HG02588 (cell line): ENCODE measurements at regions not wholly inside any gene's neighbourhood (a gene's known extent, or its start where the extent isn't known, plus 50 kb on each side); places are given as distances from the start of the nearest gene placed in this dataset.
"Not testable (repeated sequence)": the region's sequence is repeated elsewhere in the genome, so short reads cannot be mapped to it uniquely, and the experiment has no call there.

ENCODE experiments used
- ATAC-seq: cut with Tn5 transposase; IDR thresholded peaks from one replicate; pipeline ENCODE4 v1.9.1; 2021; ENCODE audit warnings: mild to moderate bottlenecking, moderate library complexity; ENCODE audit not compliant: unreplicated experiment

DNA sequence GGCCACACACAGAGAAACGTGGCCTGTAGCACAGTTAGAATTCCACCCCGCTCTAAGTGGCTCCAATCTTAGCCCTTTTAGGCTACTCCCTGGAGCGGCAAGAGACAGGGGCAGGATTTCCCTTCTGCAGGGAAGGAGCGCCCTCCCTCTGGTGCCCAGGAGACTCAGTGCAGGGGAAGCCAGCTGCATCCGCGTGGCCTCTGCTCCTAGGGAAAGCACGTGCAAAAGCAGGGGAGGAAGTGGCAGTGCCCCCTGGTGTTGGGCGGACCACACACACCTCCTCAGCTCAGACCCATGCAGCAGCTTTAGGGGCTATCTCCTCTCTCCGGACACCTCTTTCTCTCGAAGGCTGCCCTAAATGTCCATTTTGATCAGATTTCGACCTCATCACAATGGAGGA is 50.0 kb downstream of the SPRING1 start:
- no peak for ATAC-seq

DNA sequence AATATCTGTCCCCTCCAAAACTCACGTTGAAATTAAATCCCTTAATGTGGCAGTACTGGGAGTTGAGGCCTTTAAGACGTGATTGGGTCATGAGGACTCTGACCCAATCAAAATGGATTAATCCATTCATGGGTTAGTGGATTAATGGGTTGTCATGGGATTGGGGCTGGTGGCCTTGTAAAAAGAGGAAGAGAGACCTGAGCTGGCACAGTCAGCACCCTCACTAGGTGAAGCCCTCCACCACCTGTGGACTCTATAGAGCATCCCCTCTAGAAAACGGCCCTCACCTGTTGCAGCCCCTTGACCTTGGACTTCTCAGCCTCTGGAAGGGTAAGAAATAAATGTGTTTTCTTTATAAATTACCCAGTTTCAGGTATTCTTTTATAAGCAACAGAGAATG is 53.0 kb downstream of the SPRING1 start:
- no peak for ATAC-seq

DNA sequence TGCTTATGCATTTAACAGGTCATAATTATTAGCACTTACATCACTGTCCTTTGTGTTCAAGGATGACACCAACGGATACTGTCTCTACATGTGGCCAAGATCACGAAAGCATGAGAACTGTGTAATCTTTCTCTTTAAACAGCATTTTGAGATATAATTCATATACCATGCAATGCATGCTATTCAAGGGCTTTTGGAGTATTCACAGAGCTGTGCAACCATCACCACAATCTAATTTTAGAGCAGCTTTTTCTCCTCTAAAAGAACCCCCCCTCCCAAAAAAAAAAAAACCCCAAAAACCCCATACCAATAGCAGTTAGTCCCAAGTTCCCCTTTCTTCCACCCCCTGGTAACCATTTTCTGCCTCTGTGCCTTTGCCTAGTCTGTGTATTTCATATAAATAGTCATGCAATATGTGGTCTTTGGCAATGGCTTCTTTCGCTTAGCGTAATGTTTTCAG is 60.6 kb downstream of the SPRING1 start:
- no peak for ATAC-seq

DNA sequence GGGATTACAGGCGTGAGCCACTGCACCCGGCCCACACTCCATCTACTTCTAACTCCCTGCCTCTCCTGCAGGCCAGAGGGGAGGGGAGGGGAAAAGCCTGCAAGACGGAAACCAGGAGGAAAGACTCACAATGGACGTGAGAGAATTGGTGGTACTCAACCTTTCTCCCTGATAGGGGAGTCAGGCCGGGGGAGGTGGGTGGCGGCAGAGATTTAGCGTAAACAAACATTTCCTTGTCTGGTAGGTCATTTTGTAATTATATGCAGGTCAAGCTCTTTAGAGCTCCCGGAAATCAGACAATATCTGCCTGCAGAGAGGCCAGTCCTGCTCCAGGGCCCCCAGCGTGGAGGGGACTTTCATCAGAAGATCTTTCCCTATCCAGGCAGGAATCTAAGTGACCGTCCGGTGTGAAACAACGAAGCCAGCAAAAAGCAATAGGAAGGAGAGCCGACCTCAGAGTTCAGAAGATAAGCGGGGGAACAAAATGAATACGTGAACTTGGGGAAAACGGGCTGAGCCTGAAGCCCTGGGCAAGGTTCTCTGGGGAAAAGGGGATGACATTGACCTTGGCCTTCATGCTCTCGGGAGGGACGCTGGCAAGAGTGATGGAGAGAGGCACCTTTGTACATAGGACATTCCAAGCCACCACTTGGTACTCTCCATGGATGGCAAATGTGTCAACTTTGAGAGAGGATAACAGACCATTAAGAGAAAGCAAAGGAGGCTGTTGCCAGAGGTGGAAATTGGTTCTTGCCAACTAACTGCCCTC is 62.3 kb downstream of the SPRING1 start:
- no peak for ATAC-seq

DNA sequence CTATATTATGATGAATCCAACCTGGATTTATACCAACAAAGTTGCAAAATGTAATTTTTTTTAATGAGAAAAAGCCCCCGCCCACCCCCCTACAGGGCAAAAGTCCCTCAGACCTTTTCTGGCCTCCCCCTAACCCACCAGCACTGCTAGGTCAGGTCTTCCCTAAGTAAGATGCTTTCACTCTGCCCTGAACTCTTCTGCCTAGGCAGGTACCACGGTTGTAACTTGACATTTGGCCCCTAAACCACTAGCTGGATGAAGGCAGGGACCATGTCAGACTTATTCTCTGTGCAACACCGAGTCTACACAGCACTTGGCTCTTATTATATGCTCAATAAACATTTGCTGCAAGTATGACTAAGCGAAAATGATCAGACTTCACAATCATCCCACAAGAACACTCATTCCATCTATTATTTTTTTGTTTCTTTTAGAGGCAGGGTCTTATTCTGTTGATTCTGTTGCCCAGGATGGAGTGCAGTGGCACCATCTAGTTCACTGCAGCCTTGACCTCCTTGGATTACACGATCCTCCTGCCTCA is 63.2 kb downstream of the SPRING1 start:
- no peak for ATAC-seq

DNA sequence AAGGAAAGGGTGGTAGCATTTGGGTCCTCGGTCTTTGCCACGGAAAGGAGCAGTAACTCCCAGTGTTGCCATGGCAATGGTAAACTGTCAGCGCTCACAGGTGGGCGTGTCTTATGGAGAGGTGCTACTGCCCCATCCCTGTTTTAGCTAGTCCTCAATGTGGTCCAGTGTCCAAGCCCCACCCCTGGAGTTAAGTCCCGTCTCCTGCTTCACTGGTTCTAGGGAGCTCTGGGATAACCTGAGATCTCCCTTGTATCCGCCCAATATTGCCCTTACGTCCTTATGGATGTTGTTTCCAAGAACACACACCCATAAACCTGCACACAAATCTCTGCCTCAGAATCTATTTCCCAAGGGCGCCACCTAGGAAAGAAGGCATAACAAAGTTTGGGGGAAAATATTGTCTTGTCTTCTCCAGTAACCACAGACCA is 64.2 kb downstream of the SPRING1 start:
- no peak for ATAC-seq

DNA sequence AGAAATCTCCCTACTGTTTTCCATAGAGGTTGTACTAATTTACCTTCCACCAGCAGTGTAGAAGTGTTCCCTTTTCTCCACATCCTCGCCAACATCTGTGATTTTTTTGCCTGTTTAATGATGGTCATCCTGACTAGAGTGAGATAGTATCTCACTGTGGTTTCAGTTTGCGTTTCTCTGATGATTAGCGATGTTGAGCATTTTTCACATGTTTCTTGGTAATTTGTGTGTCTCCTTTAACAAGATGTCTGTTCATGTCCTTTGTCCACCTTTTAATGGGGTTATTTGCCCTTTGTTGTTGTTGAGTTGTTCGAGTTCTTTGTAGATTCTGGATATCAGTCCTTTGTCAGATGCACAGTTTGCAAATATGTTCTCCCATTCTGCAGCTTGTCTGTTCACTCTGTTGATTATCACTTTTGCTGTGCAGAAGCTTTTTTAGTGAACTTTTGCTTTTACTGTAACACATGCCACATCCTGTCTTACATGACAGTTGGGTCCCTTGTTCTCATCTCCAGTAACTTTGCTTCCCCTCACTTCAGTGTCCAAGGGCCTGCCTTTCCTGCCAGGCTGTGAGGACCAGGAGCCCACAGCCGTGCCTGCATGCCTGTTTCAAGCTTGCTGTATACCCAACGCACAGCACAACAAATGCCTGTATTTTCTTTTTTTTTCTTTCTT is 64.9 kb downstream of the SPRING1 start:
- peak; percentile 50 for ATAC-seq

DNA sequence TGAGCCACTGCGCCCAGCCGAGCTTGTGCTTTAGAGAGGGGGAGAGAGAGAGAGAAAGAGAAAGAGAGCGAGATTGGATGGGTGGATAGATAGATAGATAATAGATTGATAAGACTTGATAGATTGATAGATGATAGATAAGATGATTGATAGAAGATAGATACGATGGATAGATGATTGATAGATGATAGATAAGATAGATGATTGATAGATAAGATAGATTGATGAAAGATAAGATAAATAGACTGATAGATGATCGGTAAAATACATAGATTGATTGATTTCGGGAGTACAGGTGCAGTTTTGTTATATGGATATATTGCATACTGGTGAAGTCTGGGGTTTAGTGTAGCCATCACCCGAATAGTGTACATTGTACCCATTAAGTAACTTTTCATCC is 65.9 kb downstream of the SPRING1 start:
- no peak for ATAC-seq

DNA sequence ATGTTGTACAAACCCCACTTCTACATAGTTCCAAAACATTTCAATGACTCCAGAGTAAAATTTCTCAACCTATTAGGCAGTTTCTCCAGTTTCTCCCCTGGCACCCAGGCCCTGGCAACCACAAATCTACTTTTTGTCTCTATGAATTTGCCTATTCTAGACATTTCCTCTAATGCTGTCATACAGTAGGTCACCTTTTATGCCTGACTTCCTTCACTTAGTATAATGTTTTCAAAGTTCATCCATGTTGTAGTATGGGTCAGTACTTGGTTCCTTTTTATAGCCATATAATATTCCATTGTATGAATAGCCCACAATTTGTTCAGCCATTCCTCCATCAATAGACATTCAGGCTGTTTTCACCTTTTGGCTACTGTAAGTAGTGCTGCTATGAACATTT is 67.0 kb downstream of the SPRING1 start:
- ATAC-seq: no peak

DNA sequence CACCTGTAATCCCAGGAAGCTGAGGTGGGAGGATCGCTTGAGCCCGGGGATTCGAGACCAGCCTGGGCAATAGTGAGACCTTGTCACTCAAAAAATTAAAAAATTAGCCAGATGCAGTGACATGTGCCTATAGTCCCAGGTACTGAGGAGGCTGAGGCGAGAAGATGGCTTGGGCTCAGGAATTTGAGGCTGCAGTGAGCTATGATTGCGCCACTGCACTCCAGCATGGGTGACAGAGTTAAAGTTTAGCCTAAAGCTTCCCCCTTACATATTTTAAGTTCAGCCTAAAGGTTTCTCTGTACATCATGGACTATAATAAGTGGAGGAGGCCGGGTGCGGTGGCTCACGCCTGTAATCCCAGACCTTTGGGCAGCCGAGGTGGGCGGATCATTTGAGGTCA is 70.1 kb downstream of the SPRING1 start:
- no peak for ATAC-seq

DNA sequence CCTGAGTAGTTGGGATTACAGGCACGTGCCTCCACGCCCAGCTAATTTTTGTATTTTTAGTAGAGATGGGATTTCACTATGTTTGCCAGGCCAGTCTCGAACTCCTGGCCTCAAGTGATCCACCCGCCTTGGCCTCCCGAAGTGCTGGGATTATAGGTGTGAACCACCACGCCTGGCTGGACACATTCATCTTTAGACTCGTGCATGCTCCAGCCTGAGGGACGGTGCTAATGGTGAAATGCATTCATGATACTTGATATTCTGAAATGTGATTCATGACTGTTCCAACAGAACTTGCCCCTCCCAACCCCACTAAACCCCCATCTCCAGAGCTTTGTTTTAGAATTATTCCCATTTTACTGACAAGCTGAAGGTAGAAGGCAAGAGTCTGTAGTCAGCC is 71.0 kb downstream of the SPRING1 start:
- not testable (repeated sequence) for ATAC-seq

DNA sequence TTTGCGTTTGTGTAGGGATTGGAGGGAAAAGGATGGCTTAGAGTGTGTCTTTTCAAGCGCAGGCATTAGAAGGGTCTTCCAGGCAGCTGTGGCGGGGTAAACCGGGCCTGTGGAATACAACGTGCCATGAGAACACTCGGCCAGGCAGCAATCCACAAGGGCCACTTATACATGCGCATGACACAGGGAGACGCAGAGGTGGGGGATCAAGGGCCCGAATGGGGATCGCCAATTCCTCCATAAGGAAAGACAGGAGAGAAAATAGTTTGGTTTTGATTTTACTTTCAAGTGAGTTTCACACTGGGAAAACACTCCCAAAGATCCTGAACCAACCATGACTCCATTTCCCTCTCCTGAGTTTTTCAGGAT is 71.6 kb downstream of the SPRING1 start:
- ATAC-seq: no peak

DNA sequence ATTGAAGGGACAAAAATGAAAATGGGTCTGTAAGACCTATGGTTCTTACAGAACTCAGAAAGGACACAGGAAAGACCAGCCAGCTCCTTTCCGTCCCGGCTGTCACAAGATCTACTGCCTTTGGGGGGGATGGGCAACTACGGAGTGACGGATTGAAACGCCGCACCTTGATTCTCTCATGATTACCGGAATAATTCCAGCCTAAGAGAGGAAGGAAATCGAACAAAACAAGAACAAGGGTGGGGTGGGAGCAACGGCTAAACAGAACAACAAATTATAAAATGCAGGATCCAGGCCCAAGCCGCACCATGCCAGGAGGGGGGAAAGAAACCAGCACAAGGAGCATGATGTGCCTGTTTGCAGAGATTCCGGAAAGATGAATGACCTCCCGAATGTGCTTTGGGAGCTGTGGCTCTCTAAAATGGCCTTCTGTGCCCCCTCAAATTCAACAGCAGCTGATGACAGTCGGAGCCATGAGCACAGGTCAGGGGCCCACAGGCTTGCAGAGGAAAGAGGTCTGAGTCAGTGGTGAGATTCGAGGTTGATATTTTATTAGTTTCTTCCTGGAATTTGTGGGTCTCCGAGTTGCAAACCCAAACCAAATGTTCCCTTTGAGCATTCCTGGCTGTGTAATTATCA is 72.1 kb downstream of the SPRING1 start:
- ATAC-seq: no peak

DNA sequence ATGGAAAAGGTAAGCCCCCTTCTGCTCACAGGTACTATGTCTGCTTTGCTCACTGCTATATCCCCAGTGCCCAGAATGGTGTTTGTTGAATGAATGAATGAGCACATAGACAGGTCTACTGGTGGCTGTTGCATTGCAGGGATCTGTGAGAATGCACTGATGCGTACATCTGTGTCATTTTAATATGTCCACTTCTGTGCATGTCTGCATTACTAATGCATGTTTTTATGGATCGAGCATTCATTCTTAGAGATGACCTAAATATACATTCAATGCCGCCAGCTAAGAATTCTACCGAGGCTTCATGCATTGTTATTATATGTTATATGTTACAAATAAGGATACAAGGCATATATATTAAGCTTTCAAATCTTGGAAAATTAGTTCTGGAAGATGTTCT is 73.8 kb downstream of the SPRING1 start:
- ATAC-seq: no peak

DNA sequence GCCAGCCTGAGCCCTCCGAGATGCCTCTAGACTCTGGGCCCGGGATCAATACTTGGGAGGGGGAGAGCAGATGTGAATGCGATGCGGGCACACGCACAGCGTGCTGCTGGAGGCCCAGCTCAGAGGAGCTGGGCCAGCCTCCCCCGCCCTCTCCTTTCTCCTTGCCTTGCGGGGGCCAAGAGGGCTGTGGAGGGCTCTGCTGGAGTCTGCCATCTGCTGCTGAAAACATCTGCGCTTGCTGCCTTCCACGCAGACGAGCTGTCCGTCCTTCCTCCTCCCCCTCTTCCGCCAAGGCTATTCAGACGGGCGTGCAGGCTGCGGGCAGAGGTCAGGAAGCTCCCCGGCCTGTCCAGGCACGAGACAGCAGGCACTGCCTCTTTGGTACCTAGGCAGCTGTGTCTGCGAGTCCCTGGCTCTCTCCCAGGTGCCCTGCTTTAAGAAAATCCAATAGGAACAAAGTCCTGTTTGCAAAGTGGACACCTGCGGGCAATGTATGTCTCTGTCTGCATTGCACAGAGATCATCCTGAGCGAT is 75.2 kb downstream of the SPRING1 start:
- ATAC-seq: no peak

DNA sequence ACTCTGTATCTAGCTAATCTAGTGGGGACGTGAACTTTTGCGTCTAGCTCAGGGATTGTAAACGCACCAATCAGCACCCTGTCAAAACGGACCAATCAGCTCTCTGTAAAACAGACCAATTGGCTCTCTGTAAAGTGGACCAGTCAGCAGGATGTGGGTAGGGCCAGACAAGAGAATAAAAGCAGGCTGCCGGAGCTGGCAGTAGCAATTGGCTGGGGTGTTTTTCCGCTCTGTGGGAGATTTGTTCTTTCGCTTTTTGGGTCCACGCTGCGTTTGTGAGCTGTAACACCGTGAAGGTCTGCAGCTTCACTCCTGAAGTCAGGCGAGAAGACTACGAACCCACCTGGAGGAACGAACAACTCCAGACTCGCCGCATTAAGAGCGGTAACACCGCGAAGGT is 76.5 kb downstream of the SPRING1 start:
- no peak for ATAC-seq

DNA sequence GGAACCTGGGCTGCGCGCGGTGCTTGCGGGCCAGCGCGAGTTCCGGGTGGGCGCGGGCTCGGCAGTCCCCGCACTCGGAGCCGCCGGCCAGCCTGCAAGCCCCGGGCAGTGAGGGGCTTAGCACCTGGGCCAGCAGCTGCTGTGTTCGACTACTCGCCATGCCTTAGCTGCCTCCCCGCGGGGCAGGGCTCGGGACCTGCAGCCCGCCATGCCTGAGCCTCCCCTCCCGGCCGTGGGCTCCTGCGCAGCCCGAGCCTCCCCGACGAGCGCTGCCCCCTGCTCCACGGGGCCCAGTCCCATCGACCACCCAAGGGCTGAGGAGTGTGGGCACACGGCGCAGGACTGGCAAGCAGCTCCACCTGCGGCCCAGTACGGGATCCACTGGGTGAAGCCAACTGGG is 77.1 kb downstream of the SPRING1 start:
- ATAC-seq: not testable (repeated sequence)

DNA sequence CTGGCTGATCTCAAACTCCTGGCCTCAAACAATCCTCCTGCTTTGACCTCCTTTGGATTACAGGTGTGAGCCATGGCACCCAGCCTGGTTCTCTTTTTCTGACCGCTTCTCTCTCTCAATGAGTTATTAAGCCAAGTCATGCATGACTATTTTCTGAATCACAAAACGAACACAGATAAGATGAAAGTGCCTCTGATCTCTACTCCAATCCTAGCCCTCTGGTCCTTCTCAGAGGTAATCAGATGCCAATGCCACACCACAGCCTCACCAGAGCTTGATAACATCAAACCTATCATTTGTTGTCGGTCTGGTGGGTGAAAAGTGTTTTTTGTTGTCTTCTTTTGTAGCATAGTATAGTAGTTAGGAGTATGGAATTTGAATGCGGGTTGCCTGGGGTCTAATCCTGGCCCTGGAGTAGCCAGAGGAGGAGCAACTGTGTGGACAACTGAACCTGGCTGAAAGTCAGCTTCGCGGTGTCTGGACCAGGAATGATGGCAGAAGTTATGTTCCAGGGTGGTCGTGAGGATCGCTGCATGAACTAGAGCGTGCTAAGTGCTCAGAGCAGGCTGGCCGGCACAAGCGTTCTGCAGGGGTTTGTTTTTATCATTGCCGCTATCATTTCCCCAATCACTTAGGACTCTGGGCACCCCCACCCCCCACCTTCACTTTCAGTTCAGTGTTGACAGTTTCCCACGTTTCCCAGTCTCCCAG is 77.9 kb downstream of the SPRING1 start:
- no peak for ATAC-seq

DNA sequence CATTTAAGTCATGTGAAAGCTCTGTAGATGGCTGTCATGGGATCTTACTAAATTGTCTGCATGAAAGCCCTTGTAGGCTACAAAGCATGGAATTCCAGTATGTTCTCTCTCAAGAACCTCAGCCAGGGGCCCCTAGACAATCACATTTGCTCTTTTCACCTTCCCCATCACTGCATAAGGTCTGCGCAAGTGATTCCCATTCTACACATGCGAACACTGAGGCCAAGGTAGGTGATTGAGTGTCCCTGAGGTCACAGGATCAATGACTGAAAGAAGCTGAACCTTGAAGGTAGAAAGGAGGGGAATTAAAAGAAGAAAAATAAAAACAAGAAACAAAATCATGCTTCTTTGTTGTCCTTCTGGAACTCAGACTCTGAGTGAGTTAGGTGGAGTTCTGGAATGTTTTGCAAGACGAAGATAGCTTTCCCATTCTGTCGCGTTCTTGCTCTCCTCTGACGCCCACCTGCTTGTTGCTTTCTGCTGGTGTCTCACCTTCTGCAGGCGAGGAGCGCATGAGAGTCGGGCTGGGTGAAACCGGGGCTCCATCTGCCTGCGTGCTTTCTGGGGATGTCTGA is 79.9 kb downstream of the SPRING1 start:
- ATAC-seq: no peak

DNA sequence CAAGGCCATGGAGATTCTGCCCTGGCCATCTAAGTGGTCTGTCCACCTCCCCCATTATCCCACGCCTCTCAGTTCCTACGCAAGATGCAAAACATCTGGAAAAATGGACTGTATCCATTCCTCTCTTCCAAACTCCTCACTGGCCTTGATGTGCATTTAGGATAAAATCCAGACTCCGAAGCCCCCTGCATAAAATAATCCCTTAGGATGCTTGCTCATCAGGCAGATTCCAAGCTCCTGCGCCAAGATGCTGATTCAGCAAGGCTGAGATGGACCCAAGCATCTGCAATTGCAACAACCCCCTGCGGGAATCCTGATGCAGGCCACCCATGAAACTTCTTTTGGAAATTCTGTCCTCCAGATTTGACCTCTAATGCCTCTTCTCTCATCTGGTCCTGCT is 81.6 kb downstream of the SPRING1 start:
- no peak for ATAC-seq
